PFSK-1 (cell line): ENCODE measurements at regions not wholly inside any gene's neighbourhood (a gene's known extent, or its start where the extent isn't known, plus 50 kb on each side); places are given as distances from the start of the nearest gene placed in this dataset.
A peak's percentile ranks its signal among the peaks of the same experiment; 100 is the strongest.

Experiments
- FOXP2 ChIP-seq: optimal IDR thresholded peaks from 2 replicates; pipeline ENCODE3; 2011; ENCODE audit warnings: borderline replicate concordance, control low read depth, inconsistent platforms; ENCODE audit not compliant: insufficient read depth; ENCODE audit errors: extremely low read length, extremely low read depth
- POLR2AphosphoS5 ChIP-seq: IDR thresholded peaks from 2 replicates; pipeline ENCODE4 v1.6.1; 2012; ENCODE audit warnings: low read depth, mild to moderate bottlenecking, control low read depth, low read length, moderate library complexity
- REST ChIP-seq, 2 experiments: IDR thresholded peaks; 2 replicates each; pipeline versions ENCODE4 v1.6.1 to v1.8.0; 2011 to 2012; ENCODE audit warnings: low read depth in 2 of 2, low read length in 2 of 2, control low read depth in 1 of 2, inconsistent platforms in 1 of 2, mild to moderate bottlenecking in 1 of 2, moderate library complexity in 1 of 2; ENCODE audit not compliant: insufficient read depth in 1 of 2
- SIN3A ChIP-seq: IDR thresholded peaks from 2 replicates; pipeline ENCODE4 v1.6.1; 2012; ENCODE audit warnings: mild to moderate bottlenecking, low read length, moderate library complexity, borderline replicate concordance; ENCODE audit not compliant: insufficient read depth
- TAF1 ChIP-seq: IDR thresholded peaks from 2 replicates; pipeline ENCODE4 v1.6.1; 2012; ENCODE audit warnings: low read length, control low read depth, borderline replicate concordance; ENCODE audit not compliant: insufficient read depth

GRCh38 chr5:96572864-96573512 lies 89.2 kb upstream of the CAST start:
- peak; percentile 83 for TF ChIP-seq FOXP2
- no peak for TF ChIP-seq SIN3A

- no peak for TF ChIP-seq REST (IDR thresholded peaks at IDR 0.05; ENCODE audit: insufficient read depth in 1 of 2, low read depth in 2 of 2, low read length in 2 of 2)
These were observed 88.7 kb upstream of the CAST start for GRCh38 chr5:96573513-96573894.

- TF ChIP-seq REST (IDR thresholded peaks at IDR 0.05; ENCODE audit: insufficient read depth in 1 of 2, low read depth in 2 of 2, low read length in 2 of 2) (no peak), FOXP2 (no peak), POLR2AphosphoS5 (no peak), TAF1 (no peak), SIN3A (no peak)
These were observed 85.3 kb upstream of the CAST start for GRCh38 chr5:96576876-96577275.

GRCh38 chr5:96577909-96578308 lies 84.3 kb upstream of the CAST start:
- TF ChIP-seq POLR2AphosphoS5 (no peak), SIN3A (no peak), REST (IDR thresholded peaks at IDR 0.05; ENCODE audit: insufficient read depth in 1 of 2, low read depth in 2 of 2, low read length in 2 of 2) (no peak), FOXP2 (no peak), TAF1 (no peak)

- TF ChIP-seq TAF1 (no peak), REST (IDR thresholded peaks at IDR 0.05; ENCODE audit: insufficient read depth in 1 of 2, low read depth in 2 of 2, low read length in 2 of 2) (no peak), SIN3A (no peak), POLR2AphosphoS5 (no peak), FOXP2 (no peak)
These were observed 82.5 kb upstream of the CAST start for GRCh38 chr5:96579711-96580110.

GRCh38 chr5:96582343-96582742 lies 79.8 kb upstream of the CAST start:
- TF ChIP-seq TAF1 (no peak), REST (IDR thresholded peaks at IDR 0.05; ENCODE audit: insufficient read depth in 1 of 2, low read depth in 2 of 2, low read length in 2 of 2) (no peak), FOXP2 (no peak), SIN3A (no peak), POLR2AphosphoS5 (no peak)
